ENCODE measurements at regions not wholly inside any gene's neighbourhood (a gene's known extent, or its start where the extent isn't known, plus 50 kb on each side); places are given as distances from the start of the nearest gene placed in this dataset.

GRCh38 chr14:66056268-66056907 lies 429.8 kb upstream of the CCDC196 start:
- ATAC-seq (ENCODE audit: insufficient read depth, low read depth) (no peak), DNase-seq (no peak)
- Histone ChIP-seq H3K4me3 (ENCODE audit: low read depth in 1 of 2, low read length in 2 of 2) (no peak overlapping the region), H3K4me1 (ENCODE audit: insufficient read depth, low read length) (no peaks in the 10 kb centered on the region), H3K36me3 (ENCODE audit: insufficient read depth, low read length) (no peaks in the 10 kb centered on the region), H3K9ac (ENCODE audit: low read depth, low read length) (no peak overlapping the region), H2AFZ (ENCODE audit: low read depth, low read length) (no peak overlapping the region), H3K79me2 (ENCODE audit: insufficient read depth, low read length) (no peaks in the 10 kb centered on the region), H3K27me3 (ENCODE audit: insufficient read depth, low read length, poor library complexity) (no peaks in the 10 kb centered on the region), H3K4me2 (ENCODE audit: insufficient read depth, low read length) (no peak overlapping the region), H4K20me1 (ENCODE audit: insufficient read depth, low read length) (no peaks in the 10 kb centered on the region), H3K9me3 (ENCODE audit: insufficient read depth, low read length, severe bottlenecking) (peaks cover 9% of the 10 kb centered on the region), H3K27ac (ENCODE audit: low read length) (no peak overlapping the region)
- no peak for TF ChIP-seq CTCF (IDR thresholded peaks at IDR 0.05; ENCODE audit: borderline replicate concordance, extremely low read depth, low read length, poor library complexity, severe bottlenecking)
- no peak for TF ChIP-seq EZH2 (IDR thresholded peaks at IDR 0.05; ENCODE audit: borderline replicate concordance, low read depth, low read length, severe bottlenecking)

- no peak overlapping the region for H3K27ac ChIP-seq (ENCODE audit: low read length)
- no peaks in the 10 kb centered on the region for H3K36me3 ChIP-seq (ENCODE audit: insufficient read depth, low read length)
- no peak overlapping the region for H3K4me3 ChIP-seq (ENCODE audit: low read depth in 1 of 2, low read length in 2 of 2)
- no peaks in the 10 kb centered on the region for H3K79me2 ChIP-seq (ENCODE audit: insufficient read depth, low read length)
- H3K4me2 ChIP-seq (ENCODE audit: insufficient read depth, low read length), result no peak overlapping the region
- H4K20me1 ChIP-seq (ENCODE audit: insufficient read depth, low read length), result no peaks in the 10 kb centered on the region
- DNase-seq (no peak), ATAC-seq (ENCODE audit: insufficient read depth, low read depth) (no peak)
- no peak overlapping the region for H3K9ac ChIP-seq (ENCODE audit: low read depth, low read length)
- H2AFZ ChIP-seq (ENCODE audit: low read depth, low read length), result no peak overlapping the region
- no peak for TF ChIP-seq CTCF (IDR thresholded peaks at IDR 0.05; ENCODE audit: borderline replicate concordance, extremely low read depth, low read length, poor library complexity, severe bottlenecking)
- no peak for TF ChIP-seq EZH2 (IDR thresholded peaks at IDR 0.05; ENCODE audit: borderline replicate concordance, low read depth, low read length, severe bottlenecking)
- H3K9me3 ChIP-seq (ENCODE audit: insufficient read depth, low read length, severe bottlenecking), result peaks cover 9% of the 10 kb centered on the region
- H3K4me1 ChIP-seq (ENCODE audit: insufficient read depth, low read length), result no peaks in the 10 kb centered on the region
- H3K27me3 ChIP-seq (ENCODE audit: insufficient read depth, low read length, poor library complexity), result no peaks in the 10 kb centered on the region
Observed at GRCh38 chr14:66056926-66057552, 429.1 kb upstream of the CCDC196 start.

DNA sequence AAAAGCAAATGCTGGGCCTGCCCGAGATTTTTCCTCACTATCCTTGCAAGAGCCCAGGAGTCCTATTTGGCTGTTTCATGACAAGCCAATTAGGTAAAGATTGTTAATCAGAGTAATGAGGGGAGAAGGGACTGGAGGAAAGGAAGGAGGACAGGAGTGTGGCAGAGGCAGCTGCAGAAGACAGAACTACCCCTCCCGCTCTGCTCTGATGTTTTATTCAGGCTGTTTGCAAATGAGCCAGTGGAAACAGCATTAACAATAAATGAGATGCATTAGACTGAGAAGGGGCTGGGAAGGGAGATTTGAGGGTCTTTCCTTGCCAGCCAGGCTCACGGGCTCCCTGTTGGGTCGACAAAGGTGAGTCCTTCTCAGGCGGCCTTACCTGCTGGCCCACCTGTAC lies 421.0 kb upstream of the CCDC196 start:
- no peak for DNase-seq
- no peak for ATAC-seq (ENCODE audit: insufficient read depth, low read depth)
- Histone ChIP-seq H3K4me1 (ENCODE audit: insufficient read depth, low read length) (no peaks in the 10 kb centered on the region), H3K9ac (ENCODE audit: low read depth, low read length) (no peak overlapping the region), H3K9me3 (ENCODE audit: insufficient read depth, low read length, severe bottlenecking) (no peaks in the 10 kb centered on the region), H4K20me1 (ENCODE audit: insufficient read depth, low read length) (no peaks in the 10 kb centered on the region), H2AFZ (ENCODE audit: low read depth, low read length) (no peak overlapping the region), H3K27me3 (ENCODE audit: insufficient read depth, low read length, poor library complexity) (no peaks in the 10 kb centered on the region), H3K79me2 (ENCODE audit: insufficient read depth, low read length) (no peaks in the 10 kb centered on the region), H3K27ac (ENCODE audit: low read length) (no peak overlapping the region), H3K36me3 (ENCODE audit: insufficient read depth, low read length) (no peaks in the 10 kb centered on the region), H3K4me2 (ENCODE audit: insufficient read depth, low read length) (no peak overlapping the region), H3K4me3 (ENCODE audit: low read depth in 1 of 2, low read length in 2 of 2) (no peak overlapping the region)
- TF ChIP-seq CTCF (IDR thresholded peaks at IDR 0.05; ENCODE audit: borderline replicate concordance, extremely low read depth, low read length, poor library complexity, severe bottlenecking) (no peak), EZH2 (IDR thresholded peaks at IDR 0.05; ENCODE audit: borderline replicate concordance, low read depth, low read length, severe bottlenecking) (no peak)
